HepG2 (cell line): ENCODE measurements at regions not wholly inside any gene's neighbourhood (a gene's known extent, or its start where the extent isn't known, plus 50 kb on each side); places are given as distances from the start of the nearest gene placed in this dataset.

Source experiments
- BATF2 ChIP-seq: sonication (generic); formaldehyde crosslinking; IDR thresholded peaks from 2 replicates; pipeline ENCODE4 v1.8.0; 2022; ENCODE audit warnings: mild to moderate bottlenecking, missing genetic modification reagents, moderate library complexity
- NR2C2 ChIP-seq: sonication (generic); formaldehyde crosslinking; IDR thresholded peaks from 2 replicates; pipeline ENCODE4 v1.4.0; 2020; ENCODE audit warnings: missing genetic modification reagents, mild to moderate bottlenecking, moderate library complexity, borderline replicate concordance
- PHF20 ChIP-seq: sonication (generic); formaldehyde crosslinking; IDR thresholded peaks from 2 replicates; pipeline ENCODE4 v1.5.0; 2020; ENCODE audit warnings: mild to moderate bottlenecking, missing genetic modification reagents
- PHF5A ChIP-seq: IDR thresholded peaks from one replicate; pipeline ENCODE4 v1.6.1; 2018; ENCODE audit warnings: low read depth, missing genetic modification reagents; ENCODE audit not compliant: unreplicated experiment
- USF2 ChIP-seq, 2 experiments: sonication (generic) in 1 of 2; formaldehyde crosslinking in 1 of 2; IDR thresholded peaks; 2 replicates each; pipeline versions ENCODE4 v1.5.1 to v1.6.1; 2011 to 2020; ENCODE audit warnings: borderline replicate concordance in 1 of 2, low read depth in 1 of 2, low read length in 1 of 2, mild to moderate bottlenecking in 1 of 2, missing genetic modification reagents in 1 of 2, moderate library complexity in 1 of 2
- YY1 ChIP-seq: IDR thresholded peaks from 2 replicates; pipeline ENCODE4 v1.6.1; 2011; ENCODE audit warnings: low read length, low read depth, moderate library complexity, mild to moderate bottlenecking; ENCODE audit not compliant: insufficient read depth, insufficient replicate concordance
- ZFP36L1 ChIP-seq: sonication (generic); formaldehyde crosslinking; IDR thresholded peaks from 2 replicates; pipeline ENCODE4 v1.8.0; 2022; ENCODE audit warnings: mild to moderate bottlenecking, missing genetic modification reagents, moderate library complexity
- ZNF615 ChIP-seq: sonication (generic); formaldehyde crosslinking; IDR thresholded peaks from 2 replicates; pipeline ENCODE4 v1.5.0; 2020; ENCODE audit warnings: mild to moderate bottlenecking, missing genetic modification reagents, borderline replicate concordance
- ZNF816 ChIP-seq: sonication (generic); formaldehyde crosslinking; IDR thresholded peaks from 2 replicates; pipeline ENCODE4 v1.8.0; 2022; ENCODE audit warnings: missing genetic modification reagents, mild to moderate bottlenecking, borderline replicate concordance
- TF ChIP-seq, protein P1 (sequence below): IDR thresholded peaks from 2 replicates; pipeline ENCODE4 v1.6.1; 2012; ENCODE audit warnings: low read length, improper control_type of control experiment
- TF ChIP-seq, protein P2 (sequence below): sonication (generic); formaldehyde crosslinking; IDR thresholded peaks from 2 replicates; pipeline ENCODE4 v1.9.0; 2021; ENCODE audit warnings: missing genetic modification reagents, borderline replicate concordance
- TF ChIP-seq, protein P3 (sequence below): IDR thresholded peaks from 2 replicates; pipeline ENCODE4 v1.6.1; 2016; ENCODE audit warnings: low read depth, missing genetic modification reagents, missing compliant biosample characterization
- TF ChIP-seq, protein P4 (sequence below): sonication (generic); formaldehyde crosslinking; IDR thresholded peaks from 2 replicates; pipeline ENCODE4 v1.8.1; 2023; ENCODE audit warnings: mild to moderate bottlenecking, missing genetic modification reagents, borderline replicate concordance

DNA sequence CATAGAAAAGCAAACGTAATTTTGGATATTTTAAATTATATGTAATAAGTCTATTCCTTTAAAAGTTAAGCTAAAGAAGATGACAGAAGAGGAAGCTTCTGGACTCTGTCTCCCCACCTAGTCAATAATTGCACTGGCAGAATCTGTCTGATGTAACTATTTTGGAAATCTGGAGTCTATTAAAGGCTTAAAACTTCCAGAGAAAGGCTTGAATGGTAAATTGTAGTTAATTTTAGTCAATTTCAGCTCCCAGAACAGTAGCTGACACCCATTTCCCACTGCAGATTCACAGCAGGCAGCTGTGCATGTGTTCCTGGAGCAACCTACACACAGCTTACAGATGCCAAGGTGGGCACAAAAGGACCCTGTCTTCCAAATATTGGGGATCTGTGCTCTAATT, 304.1 kb downstream of the PCDH20 start (continued):
- TF ChIP-seq PHF5A (CRISPR knock-in tag) (no peak), ZFP36L1 (CRISPR knock-in tag) (no peak), ZNF615 (CRISPR knock-in tag) (no peak), USF2 (IDR thresholded peaks at IDR 0.05; ENCODE audit: low read depth, low read length) (no peak), USF2 (CRISPR knock-in tag; IDR thresholded peaks at IDR 0.05; ENCODE audit: borderline replicate concordance) (no peak), ZNF816 (CRISPR knock-in tag) (no peak), YY1 (no peak), BATF2 (CRISPR knock-in tag) (no peak), PHF20 (no peak), NR2C2 (CRISPR knock-in tag) (no peak)
- TF ChIP-seq, protein P1, sequence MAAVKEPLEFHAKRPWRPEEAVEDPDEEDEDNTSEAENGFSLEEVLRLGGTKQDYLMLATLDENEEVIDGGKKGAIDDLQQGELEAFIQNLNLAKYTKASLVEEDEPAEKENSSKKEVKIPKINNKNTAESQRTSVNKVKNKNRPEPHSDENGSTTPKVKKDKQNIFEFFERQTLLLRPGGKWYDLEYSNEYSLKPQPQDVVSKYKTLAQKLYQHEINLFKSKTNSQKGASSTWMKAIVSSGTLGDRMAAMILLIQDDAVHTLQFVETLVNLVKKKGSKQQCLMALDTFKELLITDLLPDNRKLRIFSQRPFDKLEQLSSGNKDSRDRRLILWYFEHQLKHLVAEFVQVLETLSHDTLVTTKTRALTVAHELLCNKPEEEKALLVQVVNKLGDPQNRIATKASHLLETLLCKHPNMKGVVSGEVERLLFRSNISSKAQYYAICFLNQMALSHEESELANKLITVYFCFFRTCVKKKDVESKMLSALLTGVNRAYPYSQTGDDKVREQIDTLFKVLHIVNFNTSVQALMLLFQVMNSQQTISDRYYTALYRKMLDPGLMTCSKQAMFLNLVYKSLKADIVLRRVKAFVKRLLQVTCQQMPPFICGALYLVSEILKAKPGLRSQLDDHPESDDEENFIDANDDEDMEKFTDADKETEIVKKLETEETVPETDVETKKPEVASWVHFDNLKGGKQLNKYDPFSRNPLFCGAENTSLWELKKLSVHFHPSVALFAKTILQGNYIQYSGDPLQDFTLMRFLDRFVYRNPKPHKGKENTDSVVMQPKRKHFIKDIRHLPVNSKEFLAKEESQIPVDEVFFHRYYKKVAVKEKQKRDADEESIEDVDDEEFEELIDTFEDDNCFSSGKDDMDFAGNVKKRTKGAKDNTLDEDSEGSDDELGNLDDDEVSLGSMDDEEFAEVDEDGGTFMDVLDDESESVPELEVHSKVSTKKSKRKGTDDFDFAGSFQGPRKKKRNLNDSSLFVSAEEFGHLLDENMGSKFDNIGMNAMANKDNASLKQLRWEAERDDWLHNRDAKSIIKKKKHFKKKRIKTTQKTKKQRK = no peak
- TF ChIP-seq, protein P2, sequence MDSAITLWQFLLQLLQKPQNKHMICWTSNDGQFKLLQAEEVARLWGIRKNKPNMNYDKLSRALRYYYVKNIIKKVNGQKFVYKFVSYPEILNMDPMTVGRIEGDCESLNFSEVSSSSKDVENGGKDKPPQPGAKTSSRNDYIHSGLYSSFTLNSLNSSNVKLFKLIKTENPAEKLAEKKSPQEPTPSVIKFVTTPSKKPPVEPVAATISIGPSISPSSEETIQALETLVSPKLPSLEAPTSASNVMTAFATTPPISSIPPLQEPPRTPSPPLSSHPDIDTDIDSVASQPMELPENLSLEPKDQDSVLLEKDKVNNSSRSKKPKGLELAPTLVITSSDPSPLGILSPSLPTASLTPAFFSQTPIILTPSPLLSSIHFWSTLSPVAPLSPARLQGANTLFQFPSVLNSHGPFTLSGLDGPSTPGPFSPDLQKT (CRISPR knock-in tag) = no peak
- TF ChIP-seq, protein P3, sequence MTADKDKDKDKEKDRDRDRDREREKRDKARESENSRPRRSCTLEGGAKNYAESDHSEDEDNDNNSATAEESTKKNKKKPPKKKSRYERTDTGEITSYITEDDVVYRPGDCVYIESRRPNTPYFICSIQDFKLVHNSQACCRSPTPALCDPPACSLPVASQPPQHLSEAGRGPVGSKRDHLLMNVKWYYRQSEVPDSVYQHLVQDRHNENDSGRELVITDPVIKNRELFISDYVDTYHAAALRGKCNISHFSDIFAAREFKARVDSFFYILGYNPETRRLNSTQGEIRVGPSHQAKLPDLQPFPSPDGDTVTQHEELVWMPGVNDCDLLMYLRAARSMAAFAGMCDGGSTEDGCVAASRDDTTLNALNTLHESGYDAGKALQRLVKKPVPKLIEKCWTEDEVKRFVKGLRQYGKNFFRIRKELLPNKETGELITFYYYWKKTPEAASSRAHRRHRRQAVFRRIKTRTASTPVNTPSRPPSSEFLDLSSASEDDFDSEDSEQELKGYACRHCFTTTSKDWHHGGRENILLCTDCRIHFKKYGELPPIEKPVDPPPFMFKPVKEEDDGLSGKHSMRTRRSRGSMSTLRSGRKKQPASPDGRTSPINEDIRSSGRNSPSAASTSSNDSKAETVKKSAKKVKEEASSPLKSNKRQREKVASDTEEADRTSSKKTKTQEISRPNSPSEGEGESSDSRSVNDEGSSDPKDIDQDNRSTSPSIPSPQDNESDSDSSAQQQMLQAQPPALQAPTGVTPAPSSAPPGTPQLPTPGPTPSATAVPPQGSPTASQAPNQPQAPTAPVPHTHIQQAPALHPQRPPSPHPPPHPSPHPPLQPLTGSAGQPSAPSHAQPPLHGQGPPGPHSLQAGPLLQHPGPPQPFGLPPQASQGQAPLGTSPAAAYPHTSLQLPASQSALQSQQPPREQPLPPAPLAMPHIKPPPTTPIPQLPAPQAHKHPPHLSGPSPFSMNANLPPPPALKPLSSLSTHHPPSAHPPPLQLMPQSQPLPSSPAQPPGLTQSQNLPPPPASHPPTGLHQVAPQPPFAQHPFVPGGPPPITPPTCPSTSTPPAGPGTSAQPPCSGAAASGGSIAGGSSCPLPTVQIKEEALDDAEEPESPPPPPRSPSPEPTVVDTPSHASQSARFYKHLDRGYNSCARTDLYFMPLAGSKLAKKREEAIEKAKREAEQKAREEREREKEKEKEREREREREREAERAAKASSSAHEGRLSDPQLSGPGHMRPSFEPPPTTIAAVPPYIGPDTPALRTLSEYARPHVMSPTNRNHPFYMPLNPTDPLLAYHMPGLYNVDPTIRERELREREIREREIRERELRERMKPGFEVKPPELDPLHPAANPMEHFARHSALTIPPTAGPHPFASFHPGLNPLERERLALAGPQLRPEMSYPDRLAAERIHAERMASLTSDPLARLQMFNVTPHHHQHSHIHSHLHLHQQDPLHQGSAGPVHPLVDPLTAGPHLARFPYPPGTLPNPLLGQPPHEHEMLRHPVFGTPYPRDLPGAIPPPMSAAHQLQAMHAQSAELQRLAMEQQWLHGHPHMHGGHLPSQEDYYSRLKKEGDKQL (CRISPR knock-in tag) = no peak
- TF ChIP-seq, protein P4, sequence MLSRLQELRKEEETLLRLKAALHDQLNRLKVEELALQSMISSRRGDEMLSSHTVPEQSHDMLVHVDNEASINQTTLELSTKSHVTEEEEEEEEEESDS = no peak
